NCI-H2227 treated with DMSO at 0.1 percent for 48 hours (cell line): ENCODE measurements at regions not wholly inside any gene's neighbourhood (a gene's known extent, or its start where the extent isn't known, plus 50 kb on each side); places are given as distances from the start of the nearest gene placed in this dataset.
"Not testable (repeated sequence)": the region's sequence is repeated elsewhere in the genome, so short reads cannot be mapped to it uniquely, and the experiment has no call there.

Experiments
- DNase-seq: peaks from one replicate; lab custom pipeline; 2025; lab: John Stamatoyannopoulos, UW

- no peak for DNase-seq
Observed at GRCh38 chr18:40148960-40149359, 1806.1 kb upstream of the PIK3C3 start.

DNA sequence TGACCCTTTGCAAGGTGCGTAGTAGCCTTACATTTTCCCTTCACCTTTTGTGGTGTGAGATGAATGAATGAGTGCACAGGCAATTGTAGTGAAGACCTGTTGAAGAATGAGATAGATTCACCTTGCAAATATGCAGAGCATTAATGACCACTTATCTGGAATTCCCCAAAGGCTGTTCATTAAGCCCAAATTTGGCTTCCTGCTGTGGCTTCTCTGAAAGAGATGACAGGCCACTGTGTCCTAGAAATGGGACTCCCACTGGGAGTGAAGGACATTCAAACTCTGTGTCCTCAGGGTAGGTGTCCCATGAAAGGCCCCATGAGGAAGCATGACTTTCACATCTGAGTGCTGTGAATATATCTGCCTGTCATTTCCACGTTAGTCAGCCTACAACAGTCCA lies 1821.8 kb upstream of the PIK3C3 start:
- DNase-seq = no peak

DNA sequence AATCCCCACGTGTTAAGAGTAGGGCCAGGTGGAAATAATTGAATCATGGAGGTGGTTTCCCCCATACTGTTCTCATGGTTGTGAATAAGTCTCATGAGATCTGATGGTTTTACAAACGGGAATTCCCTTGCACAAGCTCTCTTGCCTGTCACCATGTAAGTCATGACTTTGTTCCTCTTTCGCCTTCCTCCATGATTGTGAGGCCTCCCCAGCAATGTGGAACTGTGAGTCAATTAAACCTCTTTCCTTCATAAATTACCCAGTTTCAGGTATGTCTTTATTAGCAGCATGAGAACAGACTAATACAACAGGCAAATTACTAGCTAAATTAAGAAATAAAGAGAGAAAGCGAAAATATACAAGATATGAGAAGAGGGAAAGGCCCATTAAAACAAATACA lies 1822.6 kb upstream of the PIK3C3 start:
- DNase-seq = not testable (repeated sequence)

GRCh38 chr18:40124107-40124506 lies 1830.9 kb upstream of the PIK3C3 start:
- no peak for DNase-seq

DNA sequence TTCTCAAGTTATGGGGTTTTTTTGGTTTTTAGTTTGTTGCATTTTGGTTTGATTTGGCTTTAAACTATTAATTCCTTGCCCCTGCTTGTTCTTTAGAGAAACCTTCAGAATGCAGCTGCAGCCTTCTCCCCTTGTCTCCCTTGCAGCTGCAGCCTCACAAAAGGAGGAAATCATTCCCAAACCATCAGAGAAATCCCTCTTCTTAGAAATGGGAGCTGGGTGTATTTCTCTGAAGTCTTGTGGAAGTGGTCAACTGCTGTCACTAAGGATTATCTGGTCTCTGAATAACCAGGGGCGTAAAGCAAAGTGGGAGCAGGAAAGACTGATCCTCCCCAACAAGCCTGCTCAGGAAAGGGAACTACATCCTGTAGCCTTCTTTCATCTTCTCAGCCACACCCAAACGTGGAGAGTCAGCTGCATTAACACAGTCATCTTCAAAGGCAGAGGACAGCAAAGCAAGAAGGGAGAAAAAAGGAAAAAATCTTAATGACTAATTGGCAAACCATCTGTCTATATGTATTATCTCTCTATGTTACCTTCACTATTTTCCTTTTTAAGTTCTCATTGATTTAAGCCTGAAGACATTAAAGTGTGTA lies 1834.1 kb upstream of the PIK3C3 start:
- DNase-seq = no peak

DNA sequence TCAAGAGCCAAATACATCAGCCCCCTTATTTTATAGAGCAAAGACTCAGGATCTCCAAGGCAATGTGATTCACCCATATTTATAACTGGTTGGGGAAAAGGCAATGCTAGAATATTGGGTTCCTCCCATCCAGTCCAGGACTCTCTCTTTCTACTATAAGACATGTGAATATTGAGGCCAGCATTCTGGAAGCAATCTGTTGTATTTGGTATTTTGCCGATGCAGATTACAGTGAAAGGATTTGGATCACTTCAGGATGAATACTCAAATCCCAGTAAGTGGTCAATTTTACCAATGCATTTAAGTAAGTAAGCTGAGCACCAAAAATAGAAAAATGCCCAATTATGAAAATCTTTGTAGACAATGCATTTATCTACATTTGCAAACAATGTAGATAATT lies 1834.7 kb upstream of the PIK3C3 start:
- no peak for DNase-seq

DNA sequence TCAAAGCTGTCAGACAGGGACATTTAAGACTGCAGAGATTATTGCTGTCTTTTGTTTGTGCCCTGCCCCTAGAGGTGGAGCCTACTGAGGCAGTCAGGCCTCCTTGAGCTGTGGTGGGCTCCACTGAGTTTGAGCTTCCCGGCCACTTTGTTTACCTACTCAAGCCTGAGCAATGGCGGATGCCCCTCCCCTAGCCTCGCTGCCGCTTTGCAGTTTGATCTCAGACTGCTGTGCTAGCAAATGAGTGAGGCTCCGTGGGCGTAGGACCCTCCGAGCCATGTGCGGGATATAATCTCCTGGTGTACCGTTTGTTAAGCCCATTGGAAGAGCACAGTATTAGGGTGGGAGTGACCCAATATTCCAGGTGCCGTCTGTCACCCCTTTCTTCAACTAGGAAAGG lies 1835.5 kb upstream of the PIK3C3 start:
- not testable (repeated sequence) for DNase-seq

DNA sequence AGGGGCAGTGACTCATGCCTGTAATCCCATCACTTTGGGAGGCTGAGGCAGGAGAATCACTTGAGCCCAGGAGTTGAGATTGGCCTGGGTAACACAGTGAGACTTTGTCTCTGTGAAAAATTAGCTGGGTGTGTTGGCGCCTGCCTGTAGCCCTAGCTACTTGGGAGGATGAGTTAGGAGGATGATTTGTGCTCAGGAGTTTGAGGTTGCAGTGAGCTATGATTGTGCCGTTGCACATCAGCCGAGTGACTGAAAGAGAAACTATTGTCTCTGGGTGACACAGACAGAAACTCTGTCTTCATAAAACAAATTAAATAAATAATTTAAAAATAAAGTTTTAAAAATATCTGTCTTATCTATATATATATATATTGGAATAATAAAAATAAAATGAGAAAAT lies 1844.6 kb upstream of the PIK3C3 start:
- no peak for DNase-seq

- no peak for DNase-seq
Observed at GRCh38 chr18:40109252-40110049, 1845.6 kb upstream of the PIK3C3 start.

DNA sequence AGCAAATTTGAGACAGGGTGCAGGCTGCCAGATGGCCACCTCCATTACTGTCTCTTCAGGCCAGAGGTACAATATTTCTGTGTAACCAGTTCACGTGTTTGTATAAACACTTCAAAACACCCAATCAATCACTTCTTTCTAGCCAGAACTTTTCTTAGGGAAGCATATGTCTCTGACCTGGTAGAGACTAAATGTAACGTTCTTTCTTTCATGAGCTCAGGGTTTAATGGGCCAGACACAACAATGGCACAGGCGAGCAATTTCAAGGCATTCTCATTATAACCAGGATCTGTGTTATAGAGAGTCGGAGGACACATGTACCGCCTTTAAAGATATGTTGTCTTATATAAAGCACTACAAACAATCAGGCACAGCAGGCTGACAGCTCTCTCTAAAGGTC lies 1846.4 kb upstream of the PIK3C3 start:
- peak; percentile 48 for DNase-seq

GRCh38 chr18:40102903-40103302 lies 1852.1 kb upstream of the PIK3C3 start:
- no peak for DNase-seq

DNA sequence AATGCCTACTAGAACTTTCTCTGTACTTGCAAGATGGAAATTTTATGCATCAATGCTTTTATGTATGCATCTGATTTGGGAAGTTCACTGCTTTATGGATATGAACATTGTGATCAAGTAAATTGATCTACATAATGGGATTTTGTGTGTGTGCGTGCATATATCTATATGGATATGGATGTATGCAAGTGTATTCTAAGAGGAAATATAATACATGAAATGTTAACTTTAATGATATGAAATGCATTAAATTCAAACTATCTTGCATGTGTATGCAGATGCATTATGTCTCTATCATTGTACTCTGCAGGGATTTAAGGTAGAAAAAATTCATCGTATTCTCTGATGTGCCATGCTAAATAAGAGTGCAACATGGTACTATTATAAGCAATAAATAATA lies 1855.4 kb upstream of the PIK3C3 start:
- no peak for DNase-seq

GRCh38 chr18:40096675-40097074 lies 1858.4 kb upstream of the PIK3C3 start:
- no peak for DNase-seq

GRCh38 chr18:40094441-40094840 lies 1860.6 kb upstream of the PIK3C3 start:
- no peak for DNase-seq

DNA sequence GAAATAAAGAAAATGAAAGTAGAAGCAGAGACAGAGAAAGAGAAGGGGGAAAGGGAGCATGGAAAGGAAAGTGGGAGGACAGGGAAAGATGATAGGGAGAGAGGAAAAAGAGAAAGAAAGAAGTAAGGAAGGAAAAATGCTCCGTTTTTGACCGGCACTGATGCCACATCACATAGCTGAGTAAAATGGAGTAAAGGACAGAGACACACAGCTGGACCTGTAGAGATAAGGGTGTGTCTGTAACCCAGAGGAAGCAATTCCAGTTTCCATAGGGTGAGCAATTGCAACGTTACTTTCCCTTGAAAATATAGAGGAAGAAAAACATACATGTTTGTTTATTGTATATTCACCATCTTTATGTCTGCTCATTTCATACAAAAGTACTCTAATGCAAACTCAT lies 1866.9 kb upstream of the PIK3C3 start:
- peak; percentile 41 for DNase-seq

GRCh38 chr18:40079786-40080185 lies 1875.2 kb upstream of the PIK3C3 start:
- DNase-seq = no peak

DNA sequence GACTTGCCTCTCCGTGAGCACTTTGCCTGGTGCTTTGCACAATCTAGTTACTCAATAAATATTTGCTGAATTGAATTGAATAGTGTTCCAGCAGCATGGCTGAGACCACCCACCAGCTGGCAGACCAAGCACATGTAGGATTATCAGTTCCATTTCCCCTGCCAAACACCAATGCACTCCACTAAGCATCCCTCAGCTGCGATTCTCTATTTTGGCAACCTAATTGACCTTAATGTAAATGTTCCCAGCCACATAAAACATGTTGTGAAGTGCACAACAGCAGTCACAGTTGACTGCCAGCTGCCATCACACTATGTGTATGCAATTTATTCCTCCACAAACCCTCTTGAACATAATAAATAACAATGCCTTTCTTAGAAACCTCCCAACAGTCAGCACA lies 1879.4 kb upstream of the PIK3C3 start:
- no peak for DNase-seq

DNA sequence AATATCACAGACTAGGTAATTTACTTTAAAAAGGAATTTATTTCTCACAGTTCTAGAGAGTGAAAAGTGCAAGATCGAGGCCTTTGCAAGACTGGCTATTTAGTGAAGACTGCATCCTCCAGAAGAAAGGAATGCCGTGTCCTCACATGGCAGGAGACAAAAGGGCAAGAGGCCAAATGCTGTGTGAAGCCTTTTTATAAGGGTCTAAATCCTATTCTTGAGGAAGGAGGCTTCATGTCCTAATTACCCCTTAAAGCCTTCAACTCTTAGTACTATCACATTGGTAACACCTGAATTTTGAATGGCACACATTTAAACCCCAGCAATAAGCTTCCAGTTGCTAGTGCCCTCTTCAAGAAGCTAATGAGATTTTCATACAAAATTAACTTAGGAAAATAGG lies 1882.3 kb upstream of the PIK3C3 start:
- no peak for DNase-seq

DNA sequence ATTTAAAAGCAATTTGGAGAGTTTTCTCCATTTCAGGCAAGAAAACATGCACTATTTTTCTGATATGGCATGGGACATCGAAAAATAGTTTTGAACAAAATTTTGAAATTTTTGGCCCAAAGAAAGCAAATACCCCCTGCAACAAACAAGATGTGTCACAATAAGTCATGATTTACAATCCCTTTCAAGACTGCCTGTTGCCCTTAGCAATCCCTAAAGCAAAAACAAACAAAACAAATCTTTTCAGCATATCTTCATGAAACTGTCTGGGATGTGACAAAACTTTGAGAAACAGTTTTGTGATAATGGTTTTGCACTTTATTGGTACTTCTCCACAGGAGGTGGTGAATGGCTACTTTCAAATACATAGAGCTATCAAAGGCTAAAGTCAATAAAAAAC lies 1888.7 kb upstream of the PIK3C3 start:
- DNase-seq = no peak

- DNase-seq = no peak
Observed at GRCh38 chr18:40063488-40063887, 1891.5 kb upstream of the PIK3C3 start.

DNA sequence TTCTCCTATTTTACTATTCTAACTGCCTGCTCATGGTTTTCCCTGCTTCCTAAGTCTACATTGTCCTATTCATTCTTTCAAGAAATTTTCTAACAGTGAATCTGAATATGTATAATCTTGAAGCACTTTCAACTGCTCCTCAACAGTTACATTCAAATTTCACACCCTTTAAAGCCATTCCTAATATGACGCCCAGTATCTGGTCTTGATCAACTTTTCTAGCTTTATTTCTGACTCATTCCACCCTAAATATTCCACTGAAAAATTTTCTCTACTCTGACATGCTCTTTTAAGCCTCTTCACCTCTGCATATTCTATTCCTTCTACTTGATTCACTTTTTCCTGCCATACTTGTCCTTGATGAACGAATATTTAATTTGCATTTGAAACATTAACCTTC lies 1893.9 kb upstream of the PIK3C3 start:
- DNase-seq = no peak

- DNase-seq = no peak
Observed at GRCh38 chr18:40060562-40060961, 1894.5 kb upstream of the PIK3C3 start.

DNA sequence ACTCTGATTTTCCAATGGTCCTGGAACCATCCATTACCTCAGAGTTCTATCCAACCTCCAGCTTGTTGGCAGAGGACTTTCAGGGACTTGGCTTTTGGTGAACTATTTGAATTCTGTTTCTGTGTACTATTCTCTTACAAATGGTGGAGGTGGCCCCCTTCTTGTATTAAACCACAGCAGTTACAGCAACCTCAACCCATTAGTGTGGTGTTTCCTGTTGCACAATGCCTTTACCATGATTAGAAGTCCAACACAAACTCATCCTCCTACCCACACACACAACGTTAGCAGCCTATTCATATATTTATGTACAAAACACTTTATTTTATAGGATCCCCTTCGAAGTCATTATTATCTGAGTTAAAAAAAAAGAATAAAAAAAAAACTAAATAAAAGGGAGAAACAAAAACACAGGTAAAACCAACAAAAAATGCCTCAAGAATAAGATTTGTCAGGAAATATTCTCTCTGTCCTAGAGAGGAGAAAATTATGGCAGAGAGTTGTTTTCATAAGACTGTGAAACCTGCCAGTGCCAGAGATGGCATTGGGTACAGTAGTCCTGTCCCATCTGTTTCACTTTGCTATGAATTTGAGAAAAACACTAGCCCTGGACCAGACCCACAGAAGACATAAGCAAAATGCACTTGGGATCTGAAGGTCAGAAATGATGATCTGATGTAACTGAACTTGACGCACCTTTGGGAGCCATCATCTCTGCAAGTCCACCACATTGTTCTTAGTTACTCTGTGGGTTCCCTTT lies 1896.0 kb upstream of the PIK3C3 start:
- DNase-seq = no peak
